Gastroesophageal sphincter (tissue), 4 donors: ENCODE measurements at regions not wholly inside any gene's neighbourhood (a gene's known extent, or its start where the extent isn't known, plus 50 kb on each side); places are given as distances from the start of the nearest gene placed in this dataset.

Source experiments
- ATAC-seq: fragments of 150-250 bp; one replicate; pipeline ENCODE4 v1.9.1; 2016; ENCODE audit warnings: mild to moderate bottlenecking, moderate library complexity
- H3K27ac ChIP-seq, 4 donors: fragments of 200-600 bp; sonication (generic) in 3 of 4; 1 replicate in 3 of 4; 2 replicates in 1 of 4; pipeline ENCODE4 v1.5.1; 2016 to 2019
- H3K27me3 ChIP-seq: fragments of 200-600 bp; sonication (generic); one replicate; pipeline ENCODE4 v1.5.1; 2019
- H3K36me3 ChIP-seq, 2 donors: fragments of 200-600 bp; sonication (generic); one replicate each; pipeline ENCODE4 v1.5.1; 2019; ENCODE audit warnings: control low read depth in 1 of 2
- H3K4me1 ChIP-seq, 3 donors: fragments of 200-600 bp; sonication (generic); 1 replicate in 2 of 3; 2 replicates in 1 of 3; pipeline ENCODE4 v1.5.1; 2016 to 2019; ENCODE audit warnings: control low read depth in 2 of 3
- H3K4me3 ChIP-seq, 2 donors: fragments of 200-600 bp; sonication (generic); one replicate each; pipeline ENCODE4 v1.5.1; 2019; ENCODE audit warnings: mild to moderate bottlenecking in 1 of 2, moderate library complexity in 1 of 2
- H3K9me3 ChIP-seq, 3 donors: fragments of 200-600 bp; sonication (generic); one replicate each; pipeline ENCODE4 v1.5.1; 2017 to 2019; ENCODE audit warnings: control low read depth in 2 of 3
- CTCF ChIP-seq, 4 experiments: fragments of 200-600 bp in 2 of 4; fragments of 450-650 bp in 2 of 4; sonication (generic) in 1 of 4; IDR thresholded peaks; one replicate each; pipeline ENCODE4 v1.5.1; 2017 to 2019; ENCODE audit warnings: antibody characterized with exemption in 4 of 4, mild to moderate bottlenecking in 2 of 4, moderate library complexity in 2 of 4
- EP300 ChIP-seq: sonication (generic); formaldehyde crosslinking; IDR thresholded peaks from one replicate; pipeline ENCODE4 v1.6.1; 2017; ENCODE audit warnings: antibody characterized with exemption, mild to moderate bottlenecking
- POLR2A ChIP-seq, 2 donors: fragments of 450-650 bp; IDR thresholded peaks; one replicate each; pipeline ENCODE4 v1.6.1; 2017; ENCODE audit warnings: antibody characterized with exemption in 2 of 2, mild to moderate bottlenecking in 2 of 2, moderate library complexity in 1 of 2
- POLR2AphosphoS5 ChIP-seq: sonication (generic); formaldehyde crosslinking; IDR thresholded peaks from one replicate; pipeline ENCODE4 v1.6.1; 2017; ENCODE audit warnings: antibody characterized with exemption
- whole genome bisulfite sequencing, 2 donors: methylation state at CpG; one replicate each; pipeline ENCODE4 v1.1.5; 2018; ENCODE audit warnings: low coverage in 1 of 2; 5-methylcytosine and 5-hydroxymethylcytosine counted together

- no peaks in the 10 kb centered on the region for H3K9me3 ChIP-seq
- TF ChIP-seq CTCF (IDR thresholded peaks at IDR 0.05): no peak
- no peak for TF ChIP-seq EP300
- no peak for TF ChIP-seq POLR2AphosphoS5
- TF ChIP-seq POLR2A (IDR thresholded peaks at IDR 0.05): no peak
- H3K36me3 ChIP-seq: no peaks in the 10 kb centered on the region
- peaks cover 0 to 45% (median 17%) of the 10 kb centered on the region in 3 donors for H3K4me1 ChIP-seq
- no peak for ATAC-seq
- H3K27ac ChIP-seq: no peak overlapping the region
- no peaks in the 10 kb centered on the region for H3K27me3 ChIP-seq
- 96 to 100% methylated on average over 1 to 2 of the region's 2 CpGs for WGBS, 2 donors
- no peak overlapping the region for H3K4me3 ChIP-seq
Observed at GRCh38 chr21:38996355-38996754, 186.9 kb downstream of the PSMG1 start.

GRCh38 chr21:38995731-38996130 is 187.5 kb downstream of the PSMG1 start:
- peaks cover 0 to 46% (median 17%) of the 10 kb centered on the region in 3 donors for H3K4me1 ChIP-seq
- no peak for TF ChIP-seq POLR2A (IDR thresholded peaks at IDR 0.05)
- no peaks in the 10 kb centered on the region for H3K27me3 ChIP-seq
- WGBS, 2 donors: 67 to 69% methylated on average over 1 to 3 of the region's 5 CpGs
- H3K4me3 ChIP-seq: no peak overlapping the region
- H3K36me3 ChIP-seq: no peaks in the 10 kb centered on the region
- no peaks in the 10 kb centered on the region for H3K9me3 ChIP-seq
- H3K27ac ChIP-seq: no peak overlapping the region
- ATAC-seq: no peak

GRCh38 chr21:38995071-38995669 is 188.1 kb downstream of the PSMG1 start:
- TF ChIP-seq CTCF (IDR thresholded peaks at IDR 0.05) (no peak), POLR2A (IDR thresholded peaks at IDR 0.05) (no peak), POLR2AphosphoS5 (no peak), EP300 (no peak)
- 91 to 94% methylated on average over 6 to 11 of the region's 13 CpGs for WGBS, 2 donors
- Histone ChIP-seq H3K36me3 (no peaks in the 10 kb centered on the region), H3K27me3 (no peaks in the 10 kb centered on the region), H3K4me1 (peaks cover 0 to 50% (median 23%) of the 10 kb centered on the region in 3 donors), H3K4me3 (no peak overlapping the region), H3K9me3 (no peaks in the 10 kb centered on the region), H3K27ac (no peak overlapping the region)
- no peak for ATAC-seq

- H3K27ac ChIP-seq: peak overlapping the region in 3 of 4 donors; percentile 27 to 43 (median 38)
- no peak overlapping the region for H3K4me3 ChIP-seq
- ATAC-seq: no peak
- no peaks in the 10 kb centered on the region for H3K9me3 ChIP-seq
- peaks cover 0 to 61% (median 30%) of the 10 kb centered on the region in 3 donors for H3K4me1 ChIP-seq
- 40 to 92% methylated on average over 1 to 2 of the region's 12 CpGs for WGBS, 2 donors
- TF ChIP-seq POLR2A (IDR thresholded peaks at IDR 0.05): no peak
- no peak for TF ChIP-seq CTCF (IDR thresholded peaks at IDR 0.05)
- no peak for TF ChIP-seq POLR2AphosphoS5
- H3K36me3 ChIP-seq: no peaks in the 10 kb centered on the region
- no peaks in the 10 kb centered on the region for H3K27me3 ChIP-seq
Observed at GRCh38 chr21:38994042-38994441, 188.3 kb downstream of the ETS2 start.

GRCh38 chr21:38993561-38993960 is 187.8 kb downstream of the ETS2 start:
- H3K27me3 ChIP-seq: no peaks in the 10 kb centered on the region
- H3K36me3 ChIP-seq: no peaks in the 10 kb centered on the region
- H3K9me3 ChIP-seq: no peaks in the 10 kb centered on the region
- H3K4me1 ChIP-seq: peaks cover 0 to 66% (median 30%) of the 10 kb centered on the region in 3 donors
- peak overlapping the region in 3 of 4 donors; percentile 27 to 43 (median 38) for H3K27ac ChIP-seq
- WGBS, 2 donors: 25 to 42% methylated on average over 4 of the region's 4 CpGs
- H3K4me3 ChIP-seq: no peak overlapping the region
- no peak for TF ChIP-seq EP300
- no peak for TF ChIP-seq POLR2A (IDR thresholded peaks at IDR 0.05)
- peak; percentile 68 for TF ChIP-seq POLR2AphosphoS5
- TF ChIP-seq CTCF (IDR thresholded peaks at IDR 0.05): no peak
- ATAC-seq: peak; percentile 46
